M059J (cell line): ENCODE measurements at regions not wholly inside any gene's neighbourhood (a gene's known extent, or its start where the extent isn't known, plus 50 kb on each side); places are given as distances from the start of the nearest gene placed in this dataset.
"Not testable (repeated sequence)": the region's sequence is repeated elsewhere in the genome, so short reads cannot be mapped to it uniquely, and the experiment has no call there.

Experiments
- DNase-seq: peaks from one replicate; pipeline ENCODE4 v3.0.0-alpha.2; 2012; ENCODE audit warnings: low read depth

- DNase-seq, result peak; percentile 12
Measured at GRCh38 chr21:39082656-39083376, 100.4 kb downstream of the PSMG1 start.

- DNase-seq, result no peak
Measured at GRCh38 chr21:39080366-39080765, 102.9 kb downstream of the PSMG1 start.

- DNase-seq, result no peak
Measured at GRCh38 chr21:39079617-39080016, 103.6 kb downstream of the PSMG1 start.

GRCh38 chr21:39078322-39079065 lies 104.8 kb downstream of the PSMG1 start:
- DNase-seq, result no peak

GRCh38 chr21:39077876-39078275 lies 105.4 kb downstream of the PSMG1 start:
- DNase-seq, result peak; percentile 39

GRCh38 chr21:39074508-39074907 lies 108.7 kb downstream of the PSMG1 start:
- DNase-seq, result no peak

GRCh38 chr21:39073717-39074116 lies 109.5 kb downstream of the PSMG1 start:
- DNase-seq, result no peak

- no peak for DNase-seq
Measured at GRCh38 chr21:39073063-39073462, 110.2 kb downstream of the PSMG1 start.

- no peak for DNase-seq
Measured at GRCh38 chr21:39072468-39072867, 110.8 kb downstream of the PSMG1 start.

GRCh38 chr21:39071623-39072214 lies 111.5 kb downstream of the PSMG1 start:
- peak; percentile 22 for DNase-seq

- not testable (repeated sequence) for DNase-seq
Measured at GRCh38 chr21:39069856-39070255, 113.4 kb downstream of the PSMG1 start.

- DNase-seq, result no peak
Measured at GRCh38 chr21:39066829-39067780, 116.1 kb downstream of the PSMG1 start.

GRCh38 chr21:39065917-39066316 lies 117.3 kb downstream of the PSMG1 start:
- DNase-seq, result no peak

- DNase-seq, result no peak
Measured at GRCh38 chr21:39064325-39065012, 118.8 kb downstream of the PSMG1 start.

- DNase-seq, result no peak
Measured at GRCh38 chr21:39063517-39063916, 119.7 kb downstream of the PSMG1 start.

- DNase-seq, result peak; percentile 75
Measured at GRCh38 chr21:39062196-39062595, 121.1 kb downstream of the PSMG1 start.

GRCh38 chr21:39061766-39062165 lies 121.5 kb downstream of the PSMG1 start:
- no peak for DNase-seq

GRCh38 chr21:39060485-39061083 lies 122.7 kb downstream of the PSMG1 start:
- DNase-seq, result no peak

- DNase-seq, result no peak
Measured at GRCh38 chr21:39057121-39057520, 126.1 kb downstream of the PSMG1 start.

GRCh38 chr21:39056636-39057035 lies 126.6 kb downstream of the PSMG1 start:
- no peak for DNase-seq
